Activated CD8-positive, alpha-beta T cell treated with anti-CD3 and anti-CD28 coated beads for 36 hours (primary cell): ENCODE measurements at regions not wholly inside any gene's neighbourhood (a gene's known extent, or its start where the extent isn't known, plus 50 kb on each side); places are given as distances from the start of the nearest gene placed in this dataset.
"Not testable (repeated sequence)": the region's sequence is repeated elsewhere in the genome, so short reads cannot be mapped to it uniquely, and the experiment has no call there.

Source experiments
- ATAC-seq: fragments of 200-7000 bp; cut with Tn5 transposase; one replicate; pipeline ENCODE4 v1.10.0; 2021; ENCODE audit warnings: mild to moderate bottlenecking, moderate library complexity
- CTCF ChIA-PET: fragments of 350-600 bp; sonication (Branson Sonifier 250); formaldehyde crosslinking; loops from one replicate; lab custom pipeline; 2021; ENCODE audit warnings: antibody characterized with exemption; lab: Charles Lee
- POLR2A ChIA-PET: fragments of 350-600 bp; sonication (Branson Sonifier 250); formaldehyde crosslinking; loops from one replicate; lab custom pipeline; 2021; ENCODE audit warnings: antibody characterized with exemption; lab: Charles Lee
- DNase-seq: peaks from one replicate; pipeline ENCODE4 v3.0.0-alpha.2; 2020
- H3K27ac Mint-ChIP-seq: one replicate; pipeline ENCODE4 v1.8.0; 2021; ENCODE audit warnings: mild to moderate bottlenecking, mixed read lengths
- H3K27me3 Mint-ChIP-seq: one replicate; pipeline ENCODE4 v1.8.0; 2021; ENCODE audit warnings: mixed read lengths
- H3K36me3 Mint-ChIP-seq: one replicate; pipeline ENCODE4 v1.8.0; 2021; ENCODE audit warnings: low read depth, mixed read lengths
- H3K4me1 Mint-ChIP-seq: one replicate; pipeline ENCODE4 v1.8.0; 2021; ENCODE audit warnings: low read depth, mixed read lengths
- H3K4me3 Mint-ChIP-seq: one replicate; pipeline ENCODE4 v1.8.0; 2021; ENCODE audit warnings: mild to moderate bottlenecking, moderate library complexity, mixed read lengths
- H3K9me3 Mint-ChIP-seq: one replicate; pipeline ENCODE4 v1.8.0; 2021; ENCODE audit warnings: mixed read lengths
- CTCF ChIP-seq: fragments of 200-600 bp; IDR thresholded peaks from one replicate; pipeline ENCODE4 v1.8.0; 2022; ENCODE audit warnings: antibody characterized with exemption, mild to moderate bottlenecking
- intact Hi-C: fragments of 100-400 bp; cut with micrococcal nuclease; formaldehyde crosslinking; loops from one replicate; pipeline ENCODE4 v1.10.0; 2022

GRCh38 chr13:95411428-95412040, 110.3 kb upstream of the ABCC4 start:
- DNase-seq: no peak
- TF ChIP-seq CTCF: no peak
- no peak for ATAC-seq
- H3K27ac Mint-ChIP-seq: no peak overlapping the region
- no peaks in the 10 kb centered on the region for H3K9me3 Mint-ChIP-seq
- ChIA-PET CTCF (interaction anchor here (1.0 to 2.8 kb wide), 3 partner anchors 30 to 222 kb away, joined by 3 to 11 read pairs (median 5); no protein-coding TSS in a partner anchor), POLR2A (no interaction called here)
- H3K27me3 Mint-ChIP-seq: peaks cover 3% of the 10 kb centered on the region
- no peaks in the 10 kb centered on the region for H3K36me3 Mint-ChIP-seq
- H3K4me1 Mint-ChIP-seq: no peaks in the 10 kb centered on the region
- no peak overlapping the region for H3K4me3 Mint-ChIP-seq
- intact Hi-C loops: no loop called here

- no peaks in the 10 kb centered on the region for H3K9me3 Mint-ChIP-seq
- ATAC-seq: no peak
- no peak for DNase-seq
- CTCF ChIA-PET: interaction anchor here (6.8 kb wide), 1 partner anchor 14 kb away, joined by 44 read pairs; no protein-coding TSS in a partner anchor
- no peak overlapping the region for H3K4me3 Mint-ChIP-seq
- H3K27ac Mint-ChIP-seq: no peak overlapping the region
- POLR2A ChIA-PET: no interaction called here
- H3K36me3 Mint-ChIP-seq: no peaks in the 10 kb centered on the region
- no peak for TF ChIP-seq CTCF
- peaks cover 7% of the 10 kb centered on the region for H3K27me3 Mint-ChIP-seq
- intact Hi-C loops: no loop called here
- H3K4me1 Mint-ChIP-seq: peaks cover 4% of the 10 kb centered on the region
These were observed 117.7 kb upstream of the ABCC4 start for GRCh38 chr13:95418946-95419345.

GRCh38 chr13:95420501-95420900, 119.2 kb upstream of the ABCC4 start:
- POLR2A ChIA-PET: no interaction called here
- intact Hi-C loops: no loop called here
- Mint-ChIP-seq H3K27ac (no peak overlapping the region), H3K4me1 (peaks cover 4% of the 10 kb centered on the region), H3K9me3 (no peaks in the 10 kb centered on the region), H3K4me3 (no peak overlapping the region), H3K27me3 (peaks cover 4% of the 10 kb centered on the region), H3K36me3 (no peaks in the 10 kb centered on the region)
- DNase-seq (no peak), ATAC-seq (no peak)
- CTCF ChIA-PET: interaction anchor here (0.8 to 2.7 kb wide), 2 partner anchors 16 to 230 kb away, joined by 3 to 14 read pairs; no protein-coding TSS in a partner anchor
- TF ChIP-seq CTCF: no peak

- DNase-seq (no peak), ATAC-seq (no peak)
- ChIA-PET CTCF (interaction anchor here (2.1 kb wide), 1 partner anchor 22 kb away, joined by 7 read pairs; no protein-coding TSS in a partner anchor), POLR2A (no interaction called here)
- Mint-ChIP-seq H3K9me3 (no peaks in the 10 kb centered on the region), H3K4me1 (no peaks in the 10 kb centered on the region), H3K27ac (no peak overlapping the region), H3K36me3 (no peaks in the 10 kb centered on the region), H3K4me3 (no peak overlapping the region), H3K27me3 (peaks cover 3% of the 10 kb centered on the region)
- no peak for TF ChIP-seq CTCF
- intact Hi-C loops: no loop called here
These were observed 125.4 kb upstream of the ABCC4 start for GRCh38 chr13:95426631-95427030.

- DNase-seq, H3K36me3 Mint-ChIP-seq, H3K4me3 Mint-ChIP-seq, H3K9me3 Mint-ChIP-seq, H3K4me1 Mint-ChIP-seq, ATAC-seq, H3K27ac Mint-ChIP-seq, CTCF ChIA-PET, intact Hi-C loops, POLR2A ChIA-PET, H3K27me3 Mint-ChIP-seq: not testable (repeated sequence)
These were observed 122.0 kb upstream of the CLDN10 start for GRCh38 chr13:95430525-95430924.
